ENCODE measurements at regions not wholly inside any gene's neighbourhood (a gene's known extent, or its start where the extent isn't known, plus 50 kb on each side); places are given as distances from the start of the nearest gene placed in this dataset.

DNA sequence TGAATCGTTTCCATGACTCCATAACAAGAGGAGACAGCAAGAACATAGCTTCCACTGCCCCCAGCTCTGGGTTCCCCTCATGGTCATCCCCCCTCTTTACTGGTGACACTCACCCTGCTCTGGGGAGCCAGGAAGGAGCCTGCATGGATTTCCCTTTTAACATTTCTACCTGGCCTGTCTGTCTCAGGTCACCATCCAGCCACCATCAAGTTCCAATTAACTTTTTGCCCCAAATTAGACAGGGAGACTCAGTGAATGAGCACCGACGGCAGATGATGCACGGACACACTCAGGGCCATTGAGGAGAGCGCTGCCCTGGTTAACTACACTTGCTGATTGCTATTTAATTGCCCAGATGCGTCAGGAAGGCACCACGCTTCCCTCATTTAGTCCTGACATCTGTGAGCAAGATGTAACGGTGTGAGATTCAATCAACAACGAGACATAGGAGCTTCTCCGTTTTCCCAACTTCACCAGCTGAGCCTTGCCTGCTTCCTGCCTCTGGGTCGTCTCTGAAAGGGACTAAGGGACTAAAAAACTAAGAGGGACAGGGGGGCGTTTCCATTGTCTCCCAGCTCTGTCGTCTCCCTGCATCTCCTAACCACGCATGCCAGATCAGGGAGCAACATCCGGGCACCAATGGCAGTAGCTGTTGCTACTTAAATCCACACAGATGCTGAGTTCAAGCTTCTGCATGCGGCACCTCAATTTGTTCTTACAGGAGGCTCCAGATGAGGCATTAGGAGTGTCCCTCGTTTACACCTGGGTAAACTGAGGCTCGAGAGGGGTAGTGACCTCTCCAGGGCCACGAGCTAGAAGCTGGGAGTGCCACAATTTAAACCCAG, 426.7 kb downstream of the NPHP4 start:
- Histone ChIP-seq H3K36me3 (ENCODE audit: insufficient read depth, low read length) (no peaks in the 10 kb centered on the region), H3K79me2 (ENCODE audit: insufficient read depth, low read length) (no peaks in the 10 kb centered on the region), H3K27ac (ENCODE audit: low read depth, low read length) (no peak overlapping the region), H4K20me1 (ENCODE audit: insufficient read depth, low read length) (no peaks in the 10 kb centered on the region), H3K9me3 (ENCODE audit: low read depth, low read length) (peaks cover 4% of the 10 kb centered on the region), H2AFZ (ENCODE audit: low read length) (no peak overlapping the region), H3K4me1 (ENCODE audit: insufficient read depth, low read length) (no peaks in the 10 kb centered on the region), H3K27me3 (ENCODE audit: insufficient read depth, low read length) (no peaks in the 10 kb centered on the region), H3K4me2 (ENCODE audit: insufficient read depth, low read length) (no peak overlapping the region), H3K4me3 (ENCODE audit: insufficient read depth, low read length) (no peak overlapping the region)
- DNase-seq (ENCODE audit: insufficient read length, low spot score, missing footprints) = no peak
- TF ChIP-seq, protein P1, sequence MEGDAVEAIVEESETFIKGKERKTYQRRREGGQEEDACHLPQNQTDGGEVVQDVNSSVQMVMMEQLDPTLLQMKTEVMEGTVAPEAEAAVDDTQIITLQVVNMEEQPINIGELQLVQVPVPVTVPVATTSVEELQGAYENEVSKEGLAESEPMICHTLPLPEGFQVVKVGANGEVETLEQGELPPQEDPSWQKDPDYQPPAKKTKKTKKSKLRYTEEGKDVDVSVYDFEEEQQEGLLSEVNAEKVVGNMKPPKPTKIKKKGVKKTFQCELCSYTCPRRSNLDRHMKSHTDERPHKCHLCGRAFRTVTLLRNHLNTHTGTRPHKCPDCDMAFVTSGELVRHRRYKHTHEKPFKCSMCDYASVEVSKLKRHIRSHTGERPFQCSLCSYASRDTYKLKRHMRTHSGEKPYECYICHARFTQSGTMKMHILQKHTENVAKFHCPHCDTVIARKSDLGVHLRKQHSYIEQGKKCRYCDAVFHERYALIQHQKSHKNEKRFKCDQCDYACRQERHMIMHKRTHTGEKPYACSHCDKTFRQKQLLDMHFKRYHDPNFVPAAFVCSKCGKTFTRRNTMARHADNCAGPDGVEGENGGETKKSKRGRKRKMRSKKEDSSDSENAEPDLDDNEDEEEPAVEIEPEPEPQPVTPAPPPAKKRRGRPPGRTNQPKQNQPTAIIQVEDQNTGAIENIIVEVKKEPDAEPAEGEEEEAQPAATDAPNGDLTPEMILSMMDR (IDR thresholded peaks at IDR 0.05; ENCODE audit: extremely low read depth, low read depth, low read length) = no peak

- H3K36me3 ChIP-seq (ENCODE audit: insufficient read depth, low read length) = no peaks in the 10 kb centered on the region
- DNase-seq (ENCODE audit: insufficient read length, low spot score, missing footprints) = no peak
- no peaks in the 10 kb centered on the region for H4K20me1 ChIP-seq (ENCODE audit: insufficient read depth, low read length)
- H3K4me2 ChIP-seq (ENCODE audit: insufficient read depth, low read length) = no peak overlapping the region
- TF ChIP-seq, protein P1 (IDR thresholded peaks at IDR 0.05; ENCODE audit: extremely low read depth, low read depth, low read length) = no peak
- no peaks in the 10 kb centered on the region for H3K27me3 ChIP-seq (ENCODE audit: insufficient read depth, low read length)
- H3K4me1 ChIP-seq (ENCODE audit: insufficient read depth, low read length) = no peaks in the 10 kb centered on the region
- H3K4me3 ChIP-seq (ENCODE audit: insufficient read depth, low read length) = no peak overlapping the region
- H2AFZ ChIP-seq (ENCODE audit: low read length) = no peak overlapping the region
- peaks cover 4% of the 10 kb centered on the region for H3K9me3 ChIP-seq (ENCODE audit: low read depth, low read length)
- no peak overlapping the region for H3K27ac ChIP-seq (ENCODE audit: low read depth, low read length)
- H3K79me2 ChIP-seq (ENCODE audit: insufficient read depth, low read length) = no peaks in the 10 kb centered on the region
Observed at GRCh38 chr1:5564578-5565257, 427.5 kb downstream of the NPHP4 start.

- no peaks in the 10 kb centered on the region for H3K27me3 ChIP-seq (ENCODE audit: insufficient read depth, low read length)
- DNase-seq (ENCODE audit: insufficient read length, low spot score, missing footprints) = no peak
- H3K79me2 ChIP-seq (ENCODE audit: insufficient read depth, low read length) = no peaks in the 10 kb centered on the region
- peaks cover 4% of the 10 kb centered on the region for H3K9me3 ChIP-seq (ENCODE audit: low read depth, low read length)
- TF ChIP-seq, protein P1 (IDR thresholded peaks at IDR 0.05; ENCODE audit: extremely low read depth, low read depth, low read length) = no peak
- H3K36me3 ChIP-seq (ENCODE audit: insufficient read depth, low read length) = no peaks in the 10 kb centered on the region
- H2AFZ ChIP-seq (ENCODE audit: low read length) = no peak overlapping the region
- no peak overlapping the region for H3K27ac ChIP-seq (ENCODE audit: low read depth, low read length)
- no peak overlapping the region for H3K4me2 ChIP-seq (ENCODE audit: insufficient read depth, low read length)
- H3K4me1 ChIP-seq (ENCODE audit: insufficient read depth, low read length) = no peaks in the 10 kb centered on the region
- H3K4me3 ChIP-seq (ENCODE audit: insufficient read depth, low read length) = no peak overlapping the region
- no peaks in the 10 kb centered on the region for H4K20me1 ChIP-seq (ENCODE audit: insufficient read depth, low read length)
Observed at GRCh38 chr1:5563861-5564577, 428.2 kb downstream of the NPHP4 start.

DNA sequence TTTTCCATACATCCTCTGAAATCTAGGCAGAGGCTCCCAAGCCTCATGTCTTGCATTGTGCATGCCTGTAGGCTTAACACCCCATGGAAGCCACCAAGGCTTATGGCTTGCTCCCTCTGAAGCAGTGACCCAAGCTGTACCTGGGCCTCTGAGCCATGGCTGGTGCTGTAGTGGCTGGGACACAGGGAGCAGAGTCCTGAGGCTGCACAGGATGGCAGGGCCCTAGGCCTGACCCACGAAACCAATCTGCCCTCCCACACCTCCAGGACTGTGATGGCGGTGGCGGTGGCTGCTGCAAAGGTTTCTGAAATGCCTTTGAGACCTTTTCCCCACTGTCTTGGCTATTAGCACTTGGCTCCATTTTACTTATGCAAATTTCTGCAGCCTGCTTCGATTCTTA, 429.5 kb downstream of the NPHP4 start:
- no peaks in the 10 kb centered on the region for H4K20me1 ChIP-seq (ENCODE audit: insufficient read depth, low read length)
- H3K4me2 ChIP-seq (ENCODE audit: insufficient read depth, low read length) = no peak overlapping the region
- H3K79me2 ChIP-seq (ENCODE audit: insufficient read depth, low read length) = no peaks in the 10 kb centered on the region
- no peaks in the 10 kb centered on the region for H3K27me3 ChIP-seq (ENCODE audit: insufficient read depth, low read length)
- DNase-seq (ENCODE audit: insufficient read length, low spot score, missing footprints) = no peak
- TF ChIP-seq, protein P1 (IDR thresholded peaks at IDR 0.05; ENCODE audit: extremely low read depth, low read depth, low read length) = no peak
- peaks cover 4% of the 10 kb centered on the region for H3K9me3 ChIP-seq (ENCODE audit: low read depth, low read length)
- H3K36me3 ChIP-seq (ENCODE audit: insufficient read depth, low read length) = no peaks in the 10 kb centered on the region
- no peak overlapping the region for H3K27ac ChIP-seq (ENCODE audit: low read depth, low read length)
- H2AFZ ChIP-seq (ENCODE audit: low read length) = no peak overlapping the region
- H3K4me1 ChIP-seq (ENCODE audit: insufficient read depth, low read length) = no peaks in the 10 kb centered on the region
- H3K4me3 ChIP-seq (ENCODE audit: insufficient read depth, low read length) = no peak overlapping the region
